SU-DHL-6 (cell line): ENCODE measurements at regions not wholly inside any gene's neighbourhood (a gene's known extent, or its start where the extent isn't known, plus 50 kb on each side); places are given as distances from the start of the nearest gene placed in this dataset.

ENCODE experiments used
- H2AFZ ChIP-seq: fragments of 200-600 bp; sonication (generic); 2 replicates; pipeline ENCODE4 v1.6.1; 2014; ENCODE audit warnings: low read depth, mild to moderate bottlenecking, moderate library complexity, mixed read lengths, antibody characterized with exemption, low read length; ENCODE audit not compliant: severe bottlenecking
- H3F3A ChIP-seq: fragments of 200-600 bp; shearing (Covaris generic); 2 replicates; pipeline ENCODE4 v1.6.0; 2016; ENCODE audit warnings: antibody characterized with exemption, mild to moderate bottlenecking; ENCODE audit not compliant: insufficient read depth
- H3K27ac ChIP-seq: fragments of 200-600 bp; sonication (generic); 2 replicates; pipeline ENCODE4 v1.5.1; 2016; ENCODE audit warnings: low read depth, mild to moderate bottlenecking, low read length, moderate library complexity, mixed read lengths
- H3K27me3 ChIP-seq: fragments of 200-600 bp; sonication (generic), shearing (Covaris generic); 2 replicates; pipeline ENCODE4 v1.6.0; 2014; ENCODE audit warnings: mild to moderate bottlenecking, low read length
- H3K36me3 ChIP-seq: fragments of 200-600 bp; sonication (generic); 2 replicates; pipeline ENCODE4 v1.6.1; 2014; ENCODE audit warnings: mild to moderate bottlenecking, low read length, mixed read lengths
- H3K4me2 ChIP-seq: fragments of 300-600, 200-600 bp; shearing (Covaris generic), sonication (generic); 2 replicates; pipeline ENCODE4 v1.6.0; 2014; ENCODE audit warnings: low read length, low read depth, mild to moderate bottlenecking; ENCODE audit not compliant: poor library complexity, severe bottlenecking
- H3K4me3 ChIP-seq: fragments of 200-600 bp; sonication (generic); 2 replicates; pipeline ENCODE4 v1.5.1; 2014; ENCODE audit warnings: antibody characterized with exemption, low read length, mild to moderate bottlenecking, mixed read lengths; ENCODE audit not compliant: insufficient read depth, poor library complexity, severe bottlenecking
- H3K79me2 ChIP-seq: fragments of 200-600 bp; sonication (generic); 2 replicates; pipeline ENCODE4 v1.6.1; 2014; ENCODE audit warnings: mild to moderate bottlenecking, low read length, moderate library complexity; ENCODE audit not compliant: insufficient read depth
- H3K9ac ChIP-seq: fragments of 200-600 bp; sonication (generic); 2 replicates; pipeline ENCODE4 v1.7.0; 2014; ENCODE audit warnings: mild to moderate bottlenecking, low read length
- H3K9me2 ChIP-seq: fragments of 200-600 bp; sonication (generic); replicated peaks from 2 replicates; pipeline ENCODE4 v1.6.1; 2014; ENCODE audit warnings: low read length; ENCODE audit not compliant: insufficient read depth
- H3K9me3 ChIP-seq: fragments of 200-600 bp; sonication (generic); 2 replicates; pipeline ENCODE4 v1.6.1; 2014; ENCODE audit warnings: low read length, mixed read lengths; ENCODE audit not compliant: insufficient read depth
- H4K20me1 ChIP-seq: fragments of 200-600 bp; sonication (generic); 2 replicates; pipeline ENCODE4 v1.6.1; 2014; ENCODE audit warnings: low read depth, mild to moderate bottlenecking, antibody characterized with exemption, low read length, moderate library complexity, mixed read lengths
- CTCF ChIP-seq: fragments of 200-600 bp; sonication (generic); IDR thresholded peaks from one replicate; pipeline ENCODE4 v1.5.1; 2017; ENCODE audit warnings: antibody characterized with exemption, mild to moderate bottlenecking, low read length, moderate library complexity; ENCODE audit not compliant: insufficient read depth, poor library complexity, severe bottlenecking
- EZH2phosphoT487 ChIP-seq: fragments of 200-600 bp; sonication (generic), shearing (Covaris generic); conservative IDR thresholded peaks from 2 replicates; pipeline ENCODE4 v1.6.1; 2018; ENCODE audit warnings: mild to moderate bottlenecking, antibody characterized with exemption, low read length, moderate library complexity, mixed read lengths

DNA sequence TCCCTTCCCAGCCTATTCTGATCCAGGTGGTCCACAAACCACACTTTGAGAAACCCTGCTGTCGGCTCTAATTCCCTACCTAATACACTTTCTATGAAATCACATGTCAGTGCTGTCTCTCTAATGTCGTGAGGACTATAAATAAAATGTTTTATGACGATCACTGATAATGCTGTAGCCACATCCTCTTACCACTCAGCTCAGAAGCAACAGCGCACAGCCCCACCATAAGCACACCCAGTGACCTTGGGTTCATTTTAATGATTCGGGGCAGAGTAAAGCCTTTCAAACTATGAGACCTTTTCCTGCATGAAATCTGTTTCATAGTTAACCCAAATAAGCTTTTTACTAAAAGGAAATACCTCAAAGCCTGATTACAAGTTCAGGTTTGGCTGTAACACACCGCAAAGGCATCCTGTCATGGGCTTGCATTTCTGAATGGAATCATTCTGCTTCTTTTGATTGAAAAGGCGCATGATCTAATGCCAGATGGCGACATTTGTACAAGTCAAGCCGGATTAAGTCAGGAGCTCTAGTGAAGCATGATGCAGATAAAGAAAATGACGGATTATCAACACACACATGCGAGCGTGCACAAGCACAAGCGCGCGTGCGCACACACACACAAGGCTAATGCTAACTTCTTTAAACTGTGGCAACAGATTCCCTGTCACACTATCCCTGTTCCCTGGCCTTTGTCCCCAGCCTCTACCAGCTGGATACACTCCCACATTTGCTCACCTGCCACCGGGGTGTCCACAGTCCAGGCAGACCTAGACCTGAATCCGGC lies 180.5 kb upstream of the PDE1C start:
- Histone ChIP-seq H3K4me3 (no peak overlapping the region), H3K9ac (no peak overlapping the region), H2AFZ (no peak overlapping the region), H3K79me2 (no peaks in the 10 kb centered on the region), H3K27me3 (no peaks in the 10 kb centered on the region), H3K9me3 (no peaks in the 10 kb centered on the region), H3F3A (no peaks in the 10 kb centered on the region), H3K9me2 (no peaks in the 10 kb centered on the region), H3K27ac (no peak overlapping the region), H4K20me1 (no peaks in the 10 kb centered on the region), H3K36me3 (no peaks in the 10 kb centered on the region), H3K4me2 (no peak overlapping the region)
- TF ChIP-seq CTCF: no peak
- TF ChIP-seq EZH2phosphoT487: no peak

DNA sequence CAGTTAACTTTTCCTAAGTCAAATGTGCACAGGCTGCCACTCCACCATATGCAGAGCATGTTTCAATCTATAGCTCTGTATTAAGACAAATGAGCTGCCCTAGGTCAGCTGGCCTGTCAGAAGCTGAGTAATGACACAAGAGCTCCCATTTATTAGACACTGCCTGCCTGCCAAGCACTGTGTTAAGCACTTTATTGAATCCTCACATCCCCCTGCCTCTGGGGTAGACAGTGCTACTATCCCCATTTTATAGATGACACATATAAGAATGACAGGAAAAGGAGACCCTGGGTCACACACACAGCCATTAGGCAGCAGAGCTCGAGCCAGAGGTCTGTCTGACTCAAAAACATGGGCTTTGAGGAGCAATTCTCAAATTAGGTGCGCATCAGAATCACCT lies 179.8 kb upstream of the PDE1C start:
- Histone ChIP-seq H3K27ac (no peak overlapping the region), H3K9ac (no peak overlapping the region), H3K4me3 (no peak overlapping the region), H3F3A (no peaks in the 10 kb centered on the region), H3K9me2 (no peaks in the 10 kb centered on the region), H4K20me1 (no peaks in the 10 kb centered on the region), H3K4me2 (no peak overlapping the region), H3K27me3 (no peaks in the 10 kb centered on the region), H3K9me3 (no peaks in the 10 kb centered on the region), H3K36me3 (no peaks in the 10 kb centered on the region), H3K79me2 (no peaks in the 10 kb centered on the region), H2AFZ (no peak overlapping the region)
- TF ChIP-seq CTCF: no peak
- no peak for TF ChIP-seq EZH2phosphoT487

GRCh38 chr7:32248522-32248921 lies 178.3 kb upstream of the PDE1C start:
- Histone ChIP-seq H3K79me2 (no peaks in the 10 kb centered on the region), H3K4me3 (no peak overlapping the region), H3K9ac (no peak overlapping the region), H3K27ac (no peak overlapping the region), H3K4me2 (no peak overlapping the region), H3K9me3 (no peaks in the 10 kb centered on the region), H3K36me3 (no peaks in the 10 kb centered on the region), H4K20me1 (no peaks in the 10 kb centered on the region), H3K9me2 (no peaks in the 10 kb centered on the region), H2AFZ (no peak overlapping the region), H3K27me3 (no peaks in the 10 kb centered on the region), H3F3A (no peaks in the 10 kb centered on the region)
- TF ChIP-seq CTCF: no peak
- no peak for TF ChIP-seq EZH2phosphoT487
